K562 (cell line): ENCODE measurements at regions not wholly inside any gene's neighbourhood (a gene's known extent, or its start where the extent isn't known, plus 50 kb on each side); places are given as distances from the start of the nearest gene placed in this dataset.

Source experiments
- ATAC-seq: fragments of 200-7000 bp; cut with Tn5 transposase; 3 replicates; pipeline ENCODE4 v1.9.1; 2020; ENCODE audit warnings: moderate library complexity
- BruUV-seq: library from RNA; stranded (reverse); fragments of 400-500 nt; replicated peaks from 2 replicates; lab custom pipeline; 2021; lab: Mats Ljungman, UMichigan
- CTCF ChIA-PET: fragments of 300-600 bp; formaldehyde crosslinking; extraction: SDS; loops from one replicate; lab custom pipeline; 2021; ENCODE audit warnings: low intra/inter-chr PET ratio; lab: Yijun Ruan, JAX
- POLR2A ChIA-PET: fragments of 300-600, 350-650 bp; sonication (Branson Sonifier 250); formaldehyde crosslinking; extraction: SDS; loops from one replicate; lab custom pipeline; 2021; ENCODE audit warnings: antibody characterized with exemption, inconsistent platforms; lab: Yijun Ruan, JAX
- DNase-seq, 4 experiments: peaks; one replicate each; pipeline versions ENCODE4 v3.0.0 to v3.0.0-alpha.2; 2011 to 2018; ENCODE audit warnings: low spot score in 3 of 4, mixed read lengths in 3 of 4; ENCODE audit errors: extremely low read depth in 1 of 4
- FAIRE-seq: peaks from 2 replicates; lab custom pipeline; 2011; peaks lifted over from hg19 to GRCh38; lab: Jason Lieb, UNC
- H2AFZ ChIP-seq: 2 replicates; pipeline ENCODE4 v1.6.0; 2011; ENCODE audit warnings: low read depth, low read length, control low read depth, inconsistent platforms
- H3K27ac ChIP-seq: fragments of 200-600 bp; 3 replicates; pipeline ENCODE4 v1.8.0; 2011; ENCODE audit warnings: low read depth, mild to moderate bottlenecking, control low read depth, inconsistent platforms, low read length, moderate library complexity, mixed read lengths; ENCODE audit errors: extremely low read depth
- H3K27me3 ChIP-seq, 2 experiments: fragments of 300-600 bp in 1 of 2; 2 replicates in 1 of 2; 3 replicates in 1 of 2; pipeline versions ENCODE4 v1.6.0 to v1.8.0; 2011; ENCODE audit warnings: inconsistent platforms in 2 of 2, low read length in 2 of 2, mild to moderate bottlenecking in 1 of 2, mixed read lengths in 1 of 2, moderate library complexity in 1 of 2; ENCODE audit not compliant: control insufficient read depth in 2 of 2, insufficient read depth in 2 of 2
- H3K36me3 ChIP-seq: fragments of 300-600 bp; 3 replicates; pipeline ENCODE4 v1.8.0; 2011; ENCODE audit warnings: mild to moderate bottlenecking, low read length, inconsistent platforms; ENCODE audit not compliant: control insufficient read depth, insufficient read depth
- H3K4me1 ChIP-seq, 2 experiments: fragments of 200-600 bp in 1 of 2; replicated peaks in 1 of 2; 2 replicates in 1 of 2; 3 replicates in 1 of 2; pipeline versions ENCODE4 v1.5.1 to v1.8.0; 2011; ENCODE audit warnings: inconsistent platforms in 2 of 2, low read length in 2 of 2, mild to moderate bottlenecking in 1 of 2, mixed read lengths in 1 of 2, moderate library complexity in 1 of 2; ENCODE audit not compliant: control insufficient read depth in 2 of 2, insufficient read depth in 2 of 2
- H3K4me2 ChIP-seq: 2 replicates; pipeline ENCODE4 v1.6.1; 2011; ENCODE audit warnings: low read length, control low read depth, inconsistent platforms, mixed read lengths; ENCODE audit not compliant: insufficient read depth
- H3K4me3 ChIP-seq: fragments of 200-600 bp; sonication (generic), shearing (Covaris generic); 2 replicates; pipeline ENCODE4 v1.5.1; 2016; ENCODE audit warnings: control low read depth, inconsistent platforms
- H3K79me2 ChIP-seq: fragments of 200-600 bp; 3 replicates; pipeline ENCODE4 v1.8.0; 2011; ENCODE audit warnings: low read length, inconsistent platforms; ENCODE audit not compliant: control insufficient read depth, insufficient read depth
- H3K9ac ChIP-seq, 2 experiments: 2 replicates each; pipeline versions ENCODE4 v1.6.0 to v1.6.1; 2011; ENCODE audit warnings: low read depth in 2 of 2, low read length in 2 of 2, control low read depth in 1 of 2, inconsistent platforms in 1 of 2, mild to moderate bottlenecking in 1 of 2, mixed read lengths in 1 of 2; ENCODE audit not compliant: insufficient read depth in 1 of 2
- H3K9me1 ChIP-seq: one replicate; pipeline ENCODE4 v1.6.0; 2011; ENCODE audit warnings: inconsistent platforms, mild to moderate bottlenecking, low read length, moderate library complexity; ENCODE audit not compliant: control insufficient read depth, insufficient read depth
- H3K9me3 ChIP-seq: replicated peaks from 2 replicates; pipeline ENCODE4 v1.5.1; 2011; ENCODE audit warnings: low read depth, low read length, inconsistent platforms; ENCODE audit not compliant: control insufficient read depth, insufficient read depth
- H4K20me1 ChIP-seq: replicated peaks from 2 replicates; pipeline ENCODE4 v1.6.1; 2011; ENCODE audit warnings: low read length, inconsistent platforms, mixed read lengths; ENCODE audit not compliant: control insufficient read depth, insufficient read depth
- BACH1 ChIP-seq: fragments of 200-800 bp; sonication (Bioruptor generic); IDR thresholded peaks from 2 replicates; pipeline ENCODE4 v1.6.1; 2016; ENCODE audit warnings: missing genetic modification characterization, missing compliant biosample characterization
- BRD4 ChIP-seq: fragments of 200-600 bp; sonication (generic); IDR thresholded peaks from 2 replicates; pipeline ENCODE4 v1.6.1; 2017; ENCODE audit warnings: inconsistent platforms
- CREB1 ChIP-seq, 2 experiments: sonication (generic) in 1 of 2; formaldehyde crosslinking in 1 of 2; IDR thresholded peaks; 2 replicates each; pipeline versions ENCODE4 v1.6.1 to v1.8.0; 2012 to 2022; ENCODE audit warnings: inconsistent platforms in 1 of 2, mild to moderate bottlenecking in 1 of 2, missing genetic modification reagents in 1 of 2, moderate library complexity in 1 of 2
- HEY1 ChIP-seq: fragments of 250-450 bp; sonication (Bioruptor Pico); IDR thresholded peaks from 2 replicates; pipeline ENCODE4 v1.5.0; 2020; ENCODE audit warnings: mild to moderate bottlenecking, moderate library complexity, borderline replicate concordance
- JUNB ChIP-seq: fragments of 450-650 bp; formaldehyde crosslinking; conservative IDR thresholded peaks from 2 replicates; pipeline ENCODE4 v1.4.0; 2020; ENCODE audit warnings: mild to moderate bottlenecking
- XRCC3 ChIP-seq: fragments of 450-650 bp; IDR thresholded peaks from 2 replicates; pipeline ENCODE4 v1.6.1; 2017; ENCODE audit warnings: mild to moderate bottlenecking, moderate library complexity
- YY1 ChIP-seq, 3 experiments: IDR thresholded peaks; 2 replicates each; pipeline ENCODE4 v1.6.1; 2011; ENCODE audit warnings: low read length in 2 of 3, mild to moderate bottlenecking in 2 of 3, moderate library complexity in 2 of 3, borderline replicate concordance in 1 of 3, control low read depth in 1 of 3, low read depth in 1 of 3; ENCODE audit not compliant: insufficient read depth in 3 of 3, insufficient replicate concordance in 2 of 3, control insufficient read depth in 1 of 3, insufficient read length in 1 of 3; ENCODE audit errors: extremely low read depth in 1 of 3
- ZNF76 ChIP-seq: fragments of 250-450 bp; sonication (Bioruptor Pico); IDR thresholded peaks from 2 replicates; pipeline ENCODE4 v1.4.0; 2020; ENCODE audit warnings: mild to moderate bottlenecking, moderate library complexity, borderline replicate concordance
- ZNF785 ChIP-seq: fragments of 250-450 bp; sonication (Bioruptor Pico); IDR thresholded peaks from 2 replicates; pipeline ENCODE4 v1.4.0; 2020; ENCODE audit warnings: mild to moderate bottlenecking
- WGBS: fragments of 100-300 bp; shearing (Covaris generic); methylation state at CpG from one replicate; pipeline ENCODE4 v1.1.6; 2016; ENCODE audit warnings: low coverage, mixed read lengths; ENCODE audit not compliant: insufficient coverage; ENCODE audit errors: missing lambda C conversion rate; 5-methylcytosine and 5-hydroxymethylcytosine counted together
- in situ Hi-C: fragments of 300-500 bp; cut with MboI; formaldehyde crosslinking; loops from 4 replicates; pipeline ENCODE4 v1.15.0; 2018; ENCODE audit warnings: inconsistent platforms, mixed read lengths
- intact Hi-C: fragments of 100-400 bp; cut with micrococcal nuclease; formaldehyde crosslinking; loops from 2 replicates; pipeline ENCODE4 v1.14.2; 2022
- TF ChIP-seq, protein P1 (sequence below): fragments of 250-450 bp; sonication (Bioruptor Pico); IDR thresholded peaks from 2 replicates; pipeline ENCODE4 v1.4.0; 2020
- TF ChIP-seq, protein P2 (sequence below), 2 experiments: fragments of 200-800 bp in 1 of 2; sonication (Bioruptor generic) in 1 of 2; sonication (generic) in 1 of 2; formaldehyde crosslinking in 1 of 2; IDR thresholded peaks in 1 of 2; conservative IDR thresholded peaks in 1 of 2; 2 replicates each; pipeline versions ENCODE4 v1.5.0 to v1.6.1; 2016 to 2020; ENCODE audit warnings: missing compliant biosample characterization in 1 of 2, missing genetic modification characterization in 1 of 2, missing genetic modification reagents in 1 of 2
- TF ChIP-seq, protein P3 (sequence below): sonication (generic); formaldehyde crosslinking; IDR thresholded peaks from 2 replicates; pipeline ENCODE4 v1.4.0; 2020; ENCODE audit warnings: mild to moderate bottlenecking, missing genetic modification reagents

DNA sequence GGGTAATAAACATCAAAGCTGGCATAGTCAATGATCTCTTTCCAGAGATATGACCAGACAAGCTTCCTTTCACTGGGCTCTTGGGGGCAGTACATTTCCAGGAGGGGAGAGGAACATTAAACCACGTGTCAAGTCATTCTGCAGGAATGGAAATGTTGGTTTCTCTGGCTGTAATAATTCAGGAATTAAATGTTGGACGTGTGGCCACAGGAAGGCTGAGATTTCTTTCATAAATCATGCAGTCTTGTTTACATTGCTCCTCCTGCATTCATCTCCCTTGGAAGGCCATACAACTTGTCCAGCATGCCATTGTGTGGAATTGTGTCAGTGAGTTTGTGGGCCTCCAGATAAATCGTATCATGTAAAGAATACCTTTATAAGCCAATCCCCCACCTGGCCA lies 259.2 kb downstream of the ADGRL2 start:
- Histone ChIP-seq H4K20me1 (no peaks in the 10 kb centered on the region), H3K4me3 (no peak overlapping the region), H3K9me3 (no peaks in the 10 kb centered on the region), H3K27ac (no peak overlapping the region), H3K27me3 (no peaks in the 10 kb centered on the region), H3K9ac (no peak overlapping the region), H3K9me1 (no peaks in the 10 kb centered on the region), H3K4me1 (no peaks in the 10 kb centered on the region), H2AFZ (no peak overlapping the region), H3K4me2 (no peak overlapping the region), H3K36me3 (no peaks in the 10 kb centered on the region), H3K79me2 (no peaks in the 10 kb centered on the region)
- in situ Hi-C loops (no loop called here), intact Hi-C loops (no loop called here)
- ATAC-seq, result no peak
- no peak for DNase-seq
- CTCF ChIA-PET, result no interaction called here
- FAIRE-seq, result no peak
- no TSS peak for BruUV-seq
- 0% methylated on average over 3 of the region's 3 CpGs for WGBS
- POLR2A ChIA-PET, result no interaction called here
- TF ChIP-seq, protein P1, sequence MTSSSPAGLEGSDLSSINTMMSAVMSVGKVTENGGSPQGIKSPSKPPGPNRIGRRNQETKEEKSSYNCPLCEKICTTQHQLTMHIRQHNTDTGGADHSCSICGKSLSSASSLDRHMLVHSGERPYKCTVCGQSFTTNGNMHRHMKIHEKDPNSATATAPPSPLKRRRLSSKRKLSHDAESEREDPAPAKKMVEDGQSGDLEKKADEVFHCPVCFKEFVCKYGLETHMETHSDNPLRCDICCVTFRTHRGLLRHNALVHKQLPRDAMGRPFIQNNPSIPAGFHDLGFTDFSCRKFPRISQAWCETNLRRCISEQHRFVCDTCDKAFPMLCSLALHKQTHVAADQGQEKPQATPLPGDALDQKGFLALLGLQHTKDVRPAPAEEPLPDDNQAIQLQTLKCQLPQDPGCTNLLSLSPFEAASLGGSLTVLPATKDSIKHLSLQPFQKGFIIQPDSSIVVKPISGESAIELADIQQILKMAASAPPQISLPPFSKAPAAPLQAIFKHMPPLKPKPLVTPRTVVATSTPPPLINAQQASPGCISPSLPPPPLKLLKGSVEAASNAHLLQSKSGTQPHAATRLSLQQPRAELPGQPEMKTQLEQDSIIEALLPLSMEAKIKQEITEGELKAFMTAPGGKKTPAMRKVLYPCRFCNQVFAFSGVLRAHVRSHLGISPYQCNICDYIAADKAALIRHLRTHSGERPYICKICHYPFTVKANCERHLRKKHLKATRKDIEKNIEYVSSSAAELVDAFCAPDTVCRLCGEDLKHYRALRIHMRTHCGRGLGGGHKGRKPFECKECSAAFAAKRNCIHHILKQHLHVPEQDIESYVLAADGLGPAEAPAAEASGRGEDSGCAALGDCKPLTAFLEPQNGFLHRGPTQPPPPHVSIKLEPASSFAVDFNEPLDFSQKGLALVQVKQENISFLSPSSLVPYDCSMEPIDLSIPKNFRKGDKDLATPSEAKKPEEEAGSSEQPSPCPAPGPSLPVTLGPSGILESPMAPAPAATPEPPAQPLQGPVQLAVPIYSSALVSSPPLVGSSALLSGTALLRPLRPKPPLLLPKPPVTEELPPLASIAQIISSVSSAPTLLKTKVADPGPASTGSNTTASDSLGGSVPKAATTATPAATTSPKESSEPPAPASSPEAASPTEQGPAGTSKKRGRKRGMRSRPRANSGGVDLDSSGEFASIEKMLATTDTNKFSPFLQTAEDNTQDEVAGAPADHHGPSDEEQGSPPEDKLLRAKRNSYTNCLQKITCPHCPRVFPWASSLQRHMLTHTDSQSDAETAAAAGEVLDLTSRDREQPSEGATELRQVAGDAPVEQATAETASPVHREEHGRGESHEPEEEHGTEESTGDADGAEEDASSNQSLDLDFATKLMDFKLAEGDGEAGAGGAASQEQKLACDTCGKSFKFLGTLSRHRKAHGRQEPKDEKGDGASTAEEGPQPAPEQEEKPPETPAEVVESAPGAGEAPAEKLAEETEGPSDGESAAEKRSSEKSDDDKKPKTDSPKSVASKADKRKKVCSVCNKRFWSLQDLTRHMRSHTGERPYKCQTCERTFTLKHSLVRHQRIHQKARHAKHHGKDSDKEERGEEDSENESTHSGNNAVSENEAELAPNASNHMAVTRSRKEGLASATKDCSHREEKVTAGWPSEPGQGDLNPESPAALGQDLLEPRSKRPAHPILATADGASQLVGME, result no peak
- no peak for TF ChIP-seq ZNF785
- TF ChIP-seq XRCC3, result no peak
- TF ChIP-seq BACH1, result no peak
- TF ChIP-seq ZNF76, result no peak
- TF ChIP-seq JUNB, result no peak
- TF ChIP-seq YY1 (IDR thresholded peaks at IDR 0.05; ENCODE audit: borderline replicate concordance in 1 of 3, control insufficient read depth in 1 of 3, extremely low read depth in 1 of 3, insufficient read depth in 3 of 3, insufficient read length in 1 of 3, insufficient replicate concordance in 2 of 3, low read depth in 1 of 3, low read length in 2 of 3), result no peak
- TF ChIP-seq BRD4, result no peak
- TF ChIP-seq HEY1, result no peak
- TF ChIP-seq, protein P2, sequence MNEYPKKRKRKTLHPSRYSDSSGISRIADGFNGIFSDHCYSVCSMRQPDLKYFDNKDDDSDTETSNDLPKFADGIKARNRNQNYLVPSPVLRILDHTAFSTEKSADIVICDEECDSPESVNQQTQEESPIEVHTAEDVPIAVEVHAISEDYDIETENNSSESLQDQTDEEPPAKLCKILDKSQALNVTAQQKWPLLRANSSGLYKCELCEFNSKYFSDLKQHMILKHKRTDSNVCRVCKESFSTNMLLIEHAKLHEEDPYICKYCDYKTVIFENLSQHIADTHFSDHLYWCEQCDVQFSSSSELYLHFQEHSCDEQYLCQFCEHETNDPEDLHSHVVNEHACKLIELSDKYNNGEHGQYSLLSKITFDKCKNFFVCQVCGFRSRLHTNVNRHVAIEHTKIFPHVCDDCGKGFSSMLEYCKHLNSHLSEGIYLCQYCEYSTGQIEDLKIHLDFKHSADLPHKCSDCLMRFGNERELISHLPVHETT (CRISPR knock-in tag; conservative IDR thresholded peaks at IDR 0.05 in 1 of 2, IDR thresholded peaks at IDR 0.05 in 1 of 2), result no peak
- TF ChIP-seq, protein P3, sequence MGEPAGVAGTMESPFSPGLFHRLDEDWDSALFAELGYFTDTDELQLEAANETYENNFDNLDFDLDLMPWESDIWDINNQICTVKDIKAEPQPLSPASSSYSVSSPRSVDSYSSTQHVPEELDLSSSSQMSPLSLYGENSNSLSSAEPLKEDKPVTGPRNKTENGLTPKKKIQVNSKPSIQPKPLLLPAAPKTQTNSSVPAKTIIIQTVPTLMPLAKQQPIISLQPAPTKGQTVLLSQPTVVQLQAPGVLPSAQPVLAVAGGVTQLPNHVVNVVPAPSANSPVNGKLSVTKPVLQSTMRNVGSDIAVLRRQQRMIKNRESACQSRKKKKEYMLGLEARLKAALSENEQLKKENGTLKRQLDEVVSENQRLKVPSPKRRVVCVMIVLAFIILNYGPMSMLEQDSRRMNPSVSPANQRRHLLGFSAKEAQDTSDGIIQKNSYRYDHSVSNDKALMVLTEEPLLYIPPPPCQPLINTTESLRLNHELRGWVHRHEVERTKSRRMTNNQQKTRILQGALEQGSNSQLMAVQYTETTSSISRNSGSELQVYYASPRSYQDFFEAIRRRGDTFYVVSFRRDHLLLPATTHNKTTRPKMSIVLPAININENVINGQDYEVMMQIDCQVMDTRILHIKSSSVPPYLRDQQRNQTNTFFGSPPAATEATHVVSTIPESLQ (CRISPR knock-in tag), result no peak
- TF ChIP-seq CREB1 (IDR thresholded peaks at IDR 0.05), result no peak
- TF ChIP-seq CREB1 (CRISPR knock-in tag; IDR thresholded peaks at IDR 0.05), result no peak
